ENCODE measurements at regions not wholly inside any gene's neighbourhood (a gene's known extent, or its start where the extent isn't known, plus 50 kb on each side); places are given as distances from the start of the nearest gene placed in this dataset.

DNA sequence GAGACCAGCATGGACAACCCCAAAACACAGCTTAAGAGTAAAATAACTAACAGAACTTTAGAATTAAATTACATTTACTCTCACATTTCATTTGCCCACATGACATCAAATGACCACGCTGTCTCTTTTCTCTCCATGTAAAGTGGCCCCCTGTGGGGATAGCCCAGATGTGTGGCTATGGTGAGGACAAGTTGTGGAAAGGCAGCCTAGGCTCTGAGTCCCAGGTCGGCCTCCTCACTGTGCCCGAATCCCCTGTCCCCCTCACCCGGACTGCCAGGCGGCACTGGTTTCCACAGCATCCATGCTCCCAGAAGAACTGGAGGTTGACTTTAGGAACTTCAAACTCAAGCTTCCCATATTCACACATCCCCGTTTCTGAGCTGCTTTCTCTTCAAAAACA lies 111.8 kb upstream of the UQCRFS1 start:
- intact Hi-C loops (cut with DNase I), result no loop called here
- no peak for ATAC-seq
- TF ChIP-seq, protein P1, sequence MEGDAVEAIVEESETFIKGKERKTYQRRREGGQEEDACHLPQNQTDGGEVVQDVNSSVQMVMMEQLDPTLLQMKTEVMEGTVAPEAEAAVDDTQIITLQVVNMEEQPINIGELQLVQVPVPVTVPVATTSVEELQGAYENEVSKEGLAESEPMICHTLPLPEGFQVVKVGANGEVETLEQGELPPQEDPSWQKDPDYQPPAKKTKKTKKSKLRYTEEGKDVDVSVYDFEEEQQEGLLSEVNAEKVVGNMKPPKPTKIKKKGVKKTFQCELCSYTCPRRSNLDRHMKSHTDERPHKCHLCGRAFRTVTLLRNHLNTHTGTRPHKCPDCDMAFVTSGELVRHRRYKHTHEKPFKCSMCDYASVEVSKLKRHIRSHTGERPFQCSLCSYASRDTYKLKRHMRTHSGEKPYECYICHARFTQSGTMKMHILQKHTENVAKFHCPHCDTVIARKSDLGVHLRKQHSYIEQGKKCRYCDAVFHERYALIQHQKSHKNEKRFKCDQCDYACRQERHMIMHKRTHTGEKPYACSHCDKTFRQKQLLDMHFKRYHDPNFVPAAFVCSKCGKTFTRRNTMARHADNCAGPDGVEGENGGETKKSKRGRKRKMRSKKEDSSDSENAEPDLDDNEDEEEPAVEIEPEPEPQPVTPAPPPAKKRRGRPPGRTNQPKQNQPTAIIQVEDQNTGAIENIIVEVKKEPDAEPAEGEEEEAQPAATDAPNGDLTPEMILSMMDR (IDR thresholded peaks at IDR 0.05), result no peak
- Histone ChIP-seq H3K4me1 (no peaks in the 10 kb centered on the region), H3K36me3 (no peaks in the 10 kb centered on the region), H3K27me3 (peaks cover 0 to 23% of the 10 kb centered on the region in 2 donors), H3K27ac (no peak overlapping the region), H3K4me3 (no peak overlapping the region), H3K9me3 (peaks cover 0 to 6% of the 10 kb centered on the region in 2 donors)
- DNase-seq, result no peak

DNA sequence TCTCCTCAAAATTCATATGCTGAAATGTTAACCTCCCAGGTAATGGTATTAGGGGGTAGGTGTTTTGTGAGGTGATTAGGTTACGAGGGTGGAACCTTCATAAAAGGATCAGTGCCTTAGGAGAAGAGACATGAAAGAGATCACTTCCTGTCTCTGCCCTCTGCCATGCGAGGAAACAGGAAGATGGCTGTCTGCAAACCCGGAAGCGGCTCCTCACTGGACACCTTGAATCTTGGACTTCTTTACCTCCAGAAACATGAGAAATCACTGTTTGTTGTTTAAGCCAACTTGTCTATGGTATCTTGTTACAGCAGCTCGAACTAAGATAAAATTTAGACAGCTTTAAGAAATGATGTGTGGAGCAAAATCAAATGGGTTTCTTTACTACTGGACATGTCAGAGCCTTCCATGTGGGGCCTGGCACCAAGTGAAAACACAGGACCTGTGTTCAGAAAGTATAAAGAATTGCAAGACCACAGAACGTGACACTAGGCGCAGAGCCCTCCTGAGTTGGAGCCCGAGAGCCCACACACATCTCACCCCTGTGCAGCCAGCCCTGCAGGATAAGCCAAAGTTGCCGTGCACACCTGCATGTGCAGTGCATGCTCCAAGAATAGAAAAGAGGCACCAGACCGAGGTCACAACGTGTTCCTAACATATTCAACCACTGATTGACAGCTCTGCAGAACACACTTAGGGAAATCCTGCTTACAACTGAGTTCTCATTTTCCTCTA lies 112.5 kb upstream of the UQCRFS1 start:
- no peak overlapping the region for H3K4me3 ChIP-seq
- intact Hi-C loops (cut with DNase I), result no loop called here
- no peaks in the 10 kb centered on the region for H3K36me3 ChIP-seq
- no peaks in the 10 kb centered on the region for H3K4me1 ChIP-seq
- TF ChIP-seq, protein P1 (IDR thresholded peaks at IDR 0.05), result no peak
- H3K27ac ChIP-seq, result no peak overlapping the region
- peaks cover 0 to 28% of the 10 kb centered on the region in 2 donors for H3K27me3 ChIP-seq
- ATAC-seq (no peak), DNase-seq (no peak)
- peaks cover 0 to 6% of the 10 kb centered on the region in 2 donors for H3K9me3 ChIP-seq

DNA sequence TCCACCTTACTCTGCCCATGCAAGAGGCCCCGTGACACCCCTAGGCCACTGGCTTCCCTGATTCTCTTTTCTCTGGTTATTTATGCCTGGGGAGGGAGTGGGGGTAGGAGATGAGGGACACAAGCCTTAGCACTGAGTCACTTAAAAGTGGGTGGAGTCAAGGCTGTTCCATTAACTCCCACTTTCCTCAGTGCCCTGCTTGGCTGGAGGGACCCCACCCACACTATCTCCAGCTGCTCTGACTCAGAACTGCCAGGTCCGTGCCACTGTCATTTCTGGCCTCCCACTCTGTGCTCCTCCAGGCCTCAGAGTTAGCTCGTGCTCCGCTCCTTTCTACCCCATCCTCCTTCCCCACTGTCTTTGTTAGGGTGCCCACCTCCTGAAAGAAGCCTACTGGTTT lies 113.4 kb upstream of the UQCRFS1 start:
- DNase-seq (no peak), ATAC-seq (no peak)
- Histone ChIP-seq H3K36me3 (no peaks in the 10 kb centered on the region), H3K27ac (no peak overlapping the region), H3K4me1 (no peaks in the 10 kb centered on the region), H3K4me3 (no peak overlapping the region), H3K27me3 (peaks cover 0 to 29% of the 10 kb centered on the region in 2 donors), H3K9me3 (peaks cover 0 to 6% of the 10 kb centered on the region in 2 donors)
- TF ChIP-seq, protein P1 (IDR thresholded peaks at IDR 0.05), result no peak
- intact Hi-C loops (cut with DNase I), result no loop called here

DNA sequence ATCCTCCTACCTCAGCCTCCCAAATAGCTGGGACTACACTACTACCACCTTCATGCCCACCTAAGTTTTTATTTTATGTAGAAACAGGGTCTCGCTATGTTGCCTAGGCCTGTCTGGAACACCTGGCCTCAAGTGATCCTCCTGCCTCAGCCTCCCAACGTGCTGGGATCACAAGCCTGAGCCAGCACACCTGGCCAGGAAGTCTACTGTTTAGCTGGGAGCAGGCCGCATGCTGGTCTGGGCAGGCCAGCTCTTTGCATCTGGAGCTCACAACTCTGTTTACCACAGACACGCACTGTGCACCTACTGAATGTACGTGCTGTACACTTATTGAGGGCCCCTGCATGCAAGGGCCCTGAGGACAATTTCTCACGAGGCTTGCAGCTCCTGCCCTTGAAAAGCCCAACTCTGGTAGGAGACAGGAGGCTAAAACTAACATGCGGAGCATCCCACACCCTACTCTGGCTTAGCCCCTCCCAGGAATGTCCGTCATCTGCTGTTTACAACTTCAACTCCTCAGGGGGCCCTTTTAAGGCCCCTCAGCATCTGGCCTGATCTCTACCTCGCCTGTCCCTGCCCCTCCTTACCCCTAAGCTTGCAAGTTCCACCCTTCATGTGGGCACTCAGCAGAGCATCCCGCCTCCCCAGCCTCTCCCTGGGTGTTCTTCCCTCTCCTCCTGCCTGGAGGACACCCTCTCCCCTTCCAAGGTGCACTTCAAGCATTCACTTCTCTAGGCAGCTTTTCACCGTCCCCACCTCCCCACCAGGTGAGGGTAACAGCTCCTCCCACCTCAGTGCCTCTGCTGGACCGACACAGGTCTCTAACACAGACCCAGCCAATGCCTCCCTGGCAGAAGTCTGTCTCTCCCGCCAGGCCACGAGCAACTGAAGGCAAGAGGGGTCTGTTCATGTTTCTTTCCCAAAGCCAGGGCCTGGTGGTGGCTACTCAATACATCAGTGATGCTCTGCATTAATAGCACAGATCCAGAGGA lies 114.2 kb upstream of the UQCRFS1 start:
- TF ChIP-seq, protein P1 (IDR thresholded peaks at IDR 0.05), result no peak
- H3K9me3 ChIP-seq, result peaks cover 0 to 9% of the 10 kb centered on the region in 2 donors
- H3K27ac ChIP-seq, result no peak overlapping the region
- H3K4me3 ChIP-seq, result no peak overlapping the region
- ATAC-seq, result no peak
- no peaks in the 10 kb centered on the region for H3K4me1 ChIP-seq
- no peaks in the 10 kb centered on the region for H3K36me3 ChIP-seq
- intact Hi-C loops (cut with DNase I), result no loop called here
- no peak for DNase-seq
- peaks cover 0 to 29% of the 10 kb centered on the region in 2 donors for H3K27me3 ChIP-seq

DNA sequence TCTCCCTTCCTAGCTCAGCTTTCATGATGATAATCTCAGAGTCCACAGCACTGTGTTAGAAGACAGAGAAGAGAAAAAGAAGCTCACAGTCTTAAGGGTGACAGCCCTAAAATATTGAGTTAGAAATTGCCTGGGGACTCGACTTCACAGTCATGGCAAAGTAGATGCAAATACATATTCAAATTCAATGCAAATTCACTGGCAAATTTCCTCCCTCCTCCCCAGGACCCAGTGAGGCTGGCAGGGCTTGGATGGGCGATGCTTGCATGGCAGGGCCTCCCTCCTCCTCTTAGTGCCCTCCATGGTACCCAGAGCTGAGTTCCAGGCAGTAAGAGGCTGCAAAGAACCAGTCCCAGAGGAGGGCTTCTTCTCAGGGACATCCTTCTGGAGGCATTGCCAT lies 115.6 kb upstream of the UQCRFS1 start:
- peaks cover 0 to 21% of the 10 kb centered on the region in 2 donors for H3K27me3 ChIP-seq
- DNase-seq, result no peak
- no peak overlapping the region for H3K4me3 ChIP-seq
- TF ChIP-seq, protein P1 (IDR thresholded peaks at IDR 0.05), result no peak
- intact Hi-C loops (cut with DNase I), result no loop called here
- H3K36me3 ChIP-seq, result no peaks in the 10 kb centered on the region
- no peak for ATAC-seq
- no peaks in the 10 kb centered on the region for H3K4me1 ChIP-seq
- H3K9me3 ChIP-seq, result peaks cover 0 to 9% of the 10 kb centered on the region in 2 donors
- H3K27ac ChIP-seq, result no peak overlapping the region

Data from left lung (tissue), 4 donors.